ENCODE measurements at regions not wholly inside any gene's neighbourhood (a gene's known extent, or its start where the extent isn't known, plus 50 kb on each side); places are given as distances from the start of the nearest gene placed in this dataset.

DNA sequence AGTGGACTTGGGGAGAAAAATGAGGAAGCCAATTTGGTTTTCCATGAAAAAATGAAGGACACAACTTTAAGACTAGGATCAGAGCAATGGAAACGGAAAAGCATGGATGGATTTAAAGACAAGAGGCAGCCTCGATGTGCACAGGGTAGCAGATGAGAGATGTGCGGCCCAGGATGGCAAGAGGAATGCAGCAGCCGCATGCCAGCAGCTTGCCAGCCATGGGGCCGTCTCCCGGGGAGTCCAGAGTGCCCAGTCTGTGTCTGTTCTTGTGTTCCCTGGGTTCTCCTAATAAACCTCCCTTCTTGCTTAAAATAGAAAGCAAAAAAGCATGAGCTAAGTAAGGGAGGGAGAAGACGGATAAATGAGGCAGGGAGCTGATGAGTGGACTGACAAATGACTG lies 68.0 kb upstream of the IQSEC1 start:
- TF ChIP-seq, protein P1, sequence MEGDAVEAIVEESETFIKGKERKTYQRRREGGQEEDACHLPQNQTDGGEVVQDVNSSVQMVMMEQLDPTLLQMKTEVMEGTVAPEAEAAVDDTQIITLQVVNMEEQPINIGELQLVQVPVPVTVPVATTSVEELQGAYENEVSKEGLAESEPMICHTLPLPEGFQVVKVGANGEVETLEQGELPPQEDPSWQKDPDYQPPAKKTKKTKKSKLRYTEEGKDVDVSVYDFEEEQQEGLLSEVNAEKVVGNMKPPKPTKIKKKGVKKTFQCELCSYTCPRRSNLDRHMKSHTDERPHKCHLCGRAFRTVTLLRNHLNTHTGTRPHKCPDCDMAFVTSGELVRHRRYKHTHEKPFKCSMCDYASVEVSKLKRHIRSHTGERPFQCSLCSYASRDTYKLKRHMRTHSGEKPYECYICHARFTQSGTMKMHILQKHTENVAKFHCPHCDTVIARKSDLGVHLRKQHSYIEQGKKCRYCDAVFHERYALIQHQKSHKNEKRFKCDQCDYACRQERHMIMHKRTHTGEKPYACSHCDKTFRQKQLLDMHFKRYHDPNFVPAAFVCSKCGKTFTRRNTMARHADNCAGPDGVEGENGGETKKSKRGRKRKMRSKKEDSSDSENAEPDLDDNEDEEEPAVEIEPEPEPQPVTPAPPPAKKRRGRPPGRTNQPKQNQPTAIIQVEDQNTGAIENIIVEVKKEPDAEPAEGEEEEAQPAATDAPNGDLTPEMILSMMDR (IDR thresholded peaks at IDR 0.05; ENCODE audit: low read depth, low read length, poor library complexity, severe bottlenecking), result no peak
- no peak for TF ChIP-seq EZH2phosphoT487 (IDR thresholded peaks at IDR 0.05; ENCODE audit: borderline replicate concordance, low read length)
